H9 (cell line): ENCODE measurements at regions not wholly inside any gene's neighbourhood (a gene's known extent, or its start where the extent isn't known, plus 50 kb on each side); places are given as distances from the start of the nearest gene placed in this dataset.

Experiments
- DNase-seq: peaks from one replicate; pipeline ENCODE4 v3.0.0-alpha.2; 2017
- H2AFZ ChIP-seq: one replicate; pipeline ENCODE4 v1.6.1; 2013; ENCODE audit warnings: mild to moderate bottlenecking, low read length, control low read depth, moderate library complexity
- H2AK5ac ChIP-seq: 2 replicates; pipeline ENCODE4 v1.6.1; 2013; ENCODE audit warnings: low read length, control low read depth, mixed read lengths; ENCODE audit not compliant: insufficient read length
- H2BK120ac ChIP-seq: one replicate; pipeline ENCODE4 v1.6.1; 2013; ENCODE audit warnings: low read depth, mild to moderate bottlenecking, low read length, control low read depth, inconsistent platforms; ENCODE audit not compliant: poor library complexity, severe bottlenecking
- H2BK12ac ChIP-seq: 2 replicates; pipeline ENCODE4 v1.6.1; 2013; ENCODE audit warnings: low read length, control low read depth, mixed read lengths, low read depth; ENCODE audit not compliant: insufficient read length
- H2BK15ac ChIP-seq: 2 replicates; pipeline ENCODE4 v1.6.1; 2013; ENCODE audit warnings: low read depth, low read length, control low read depth
- H2BK20ac ChIP-seq: one replicate; pipeline ENCODE4 v1.6.1; 2013; ENCODE audit warnings: low read depth, mild to moderate bottlenecking, low read length, control low read depth, inconsistent platforms; ENCODE audit not compliant: poor library complexity, severe bottlenecking
- H2BK5ac ChIP-seq: 2 replicates; pipeline ENCODE4 v1.6.1; 2013; ENCODE audit warnings: low read length, control low read depth, mixed read lengths; ENCODE audit not compliant: insufficient read length
- H3K14ac ChIP-seq: 2 replicates; pipeline ENCODE4 v1.6.1; 2013; ENCODE audit warnings: low read length, control low read depth; ENCODE audit not compliant: insufficient read depth
- H3K18ac ChIP-seq: 2 replicates; pipeline ENCODE4 v1.6.1; 2013; ENCODE audit warnings: low read depth, mild to moderate bottlenecking, mixed read lengths, low read length, control low read depth; ENCODE audit not compliant: insufficient read length
- H3K23ac ChIP-seq: 2 replicates; pipeline ENCODE4 v1.6.1; 2013; ENCODE audit warnings: low read length, control low read depth, mixed read lengths, low read depth; ENCODE audit not compliant: insufficient read length
- H3K23me2 ChIP-seq: 2 replicates; pipeline ENCODE4 v1.6.1; 2013; ENCODE audit warnings: low read depth, mild to moderate bottlenecking, mixed read lengths, low read length, control low read depth; ENCODE audit not compliant: insufficient read length, poor library complexity, severe bottlenecking
- H3K27ac ChIP-seq: 2 replicates; pipeline ENCODE4 v1.5.1; 2013; ENCODE audit warnings: low read length, control low read depth, mixed read lengths, low read depth; ENCODE audit not compliant: insufficient read length
- H3K27me3 ChIP-seq: 2 replicates; pipeline ENCODE4 v1.6.1; 2013; ENCODE audit warnings: low read length, control low read depth, inconsistent platforms; ENCODE audit not compliant: insufficient read depth
- H3K4ac ChIP-seq: 2 replicates; pipeline ENCODE4 v1.6.1; 2013; ENCODE audit warnings: low read depth, mild to moderate bottlenecking, control low read depth, inconsistent platforms, low read length, moderate library complexity
- H3K4me1 ChIP-seq: 2 replicates; pipeline ENCODE4 v1.6.1; 2013; ENCODE audit warnings: low read length, control low read depth, inconsistent platforms; ENCODE audit not compliant: insufficient read depth
- H3K4me2 ChIP-seq: 2 replicates; pipeline ENCODE4 v1.6.1; 2013; ENCODE audit warnings: low read length, control low read depth, mixed read lengths; ENCODE audit not compliant: insufficient read length, insufficient read depth
- H3K56ac ChIP-seq: 2 replicates; pipeline ENCODE4 v1.6.1; 2013; ENCODE audit warnings: low read depth, mild to moderate bottlenecking, mixed read lengths, low read length, control low read depth; ENCODE audit not compliant: insufficient read length
- H3K79me1 ChIP-seq: 2 replicates; pipeline ENCODE4 v1.6.1; 2013; ENCODE audit warnings: low read depth, mild to moderate bottlenecking, moderate library complexity, low read length, control low read depth, inconsistent platforms; ENCODE audit not compliant: insufficient read depth, poor library complexity, severe bottlenecking
- H3K79me2 ChIP-seq: 2 replicates; pipeline ENCODE4 v1.6.1; 2013; ENCODE audit warnings: low read length, control low read depth, inconsistent platforms; ENCODE audit not compliant: insufficient read depth
- H3K9ac ChIP-seq: 2 replicates; pipeline ENCODE4 v1.6.1; 2013; ENCODE audit warnings: low read length, control low read depth, mixed read lengths; ENCODE audit not compliant: insufficient read length; ENCODE audit errors: extremely low read depth
- H3K9me3 ChIP-seq: one replicate; pipeline ENCODE4 v1.6.1; 2013; ENCODE audit warnings: low read depth, low read length, inconsistent platforms; ENCODE audit not compliant: control insufficient read depth
- H3T11ph ChIP-seq: one replicate; pipeline ENCODE4 v1.6.1; 2013; ENCODE audit warnings: mild to moderate bottlenecking, low read length, control low read depth, inconsistent platforms
- H4K20me1 ChIP-seq: one replicate; pipeline ENCODE4 v1.6.1; 2013; ENCODE audit not compliant: control insufficient read depth, insufficient read length, insufficient read depth
- H4K5ac ChIP-seq: 2 replicates; pipeline ENCODE4 v1.6.1; 2013; ENCODE audit warnings: low read depth, mild to moderate bottlenecking, mixed read lengths, low read length, control low read depth; ENCODE audit not compliant: insufficient read length
- H4K8ac ChIP-seq: replicated peaks from 2 replicates; pipeline ENCODE4 v1.6.1; 2013; ENCODE audit warnings: low read length, control low read depth, mixed read lengths, low read depth; ENCODE audit not compliant: insufficient read length
- H4K91ac ChIP-seq: 2 replicates; pipeline ENCODE4 v1.6.1; 2013; ENCODE audit warnings: low read depth, mild to moderate bottlenecking, moderate library complexity, mixed read lengths, low read length, control low read depth; ENCODE audit not compliant: insufficient read length
- H3K27ac Mint-ChIP-seq, 3 experiments: 2 replicates in 2 of 3; 3 replicates in 1 of 3; pipeline ENCODE4 v1.8.0; 2020 to 2021; ENCODE audit warnings: mixed read lengths in 3 of 3, mild to moderate bottlenecking in 1 of 3, moderate library complexity in 1 of 3
- H3K27me3 Mint-ChIP-seq: 2 replicates; pipeline ENCODE4 v1.8.0; 2021; ENCODE audit warnings: low read depth, mild to moderate bottlenecking, moderate library complexity, mixed read lengths
- H3K36me3 Mint-ChIP-seq, 3 experiments: 2 replicates in 2 of 3; 3 replicates in 1 of 3; pipeline ENCODE4 v1.8.0; 2020 to 2021; ENCODE audit warnings: low read depth in 3 of 3, mixed read lengths in 3 of 3; ENCODE audit not compliant: insufficient read depth in 1 of 3
- H3K4me1 Mint-ChIP-seq, 2 experiments: 2 replicates each; pipeline ENCODE4 v1.8.0; 2020; ENCODE audit warnings: mixed read lengths in 2 of 2
- H3K4me3 Mint-ChIP-seq, 2 experiments: 2 replicates in 1 of 2; 3 replicates in 1 of 2; pipeline ENCODE4 v1.8.0; 2020 to 2021; ENCODE audit warnings: mild to moderate bottlenecking in 2 of 2, mixed read lengths in 2 of 2, moderate library complexity in 1 of 2
- H3K9me3 Mint-ChIP-seq, 2 experiments: 2 replicates in 1 of 2; 3 replicates in 1 of 2; pipeline ENCODE4 v1.8.0; 2020; ENCODE audit warnings: mild to moderate bottlenecking in 2 of 2, mixed read lengths in 2 of 2, moderate library complexity in 1 of 2
- CTCF ChIP-seq: fragments of 200-600 bp; sonication (generic); conservative IDR thresholded peaks from 3 replicates; pipeline ENCODE4 v1.8.0; 2021; ENCODE audit warnings: antibody characterized with exemption, mild to moderate bottlenecking
- WGBS: extraction: QIAGEN DNeasy Blood & Tissue Kit; methylation state at CpG from one replicate; pipeline ENCODE4 v1.1.7; 2013; ENCODE audit warnings: missing lambda C conversion rate, low lambda C conversion rate, mixed read lengths; ENCODE audit not compliant: insufficient read length; ENCODE audit errors: extremely low coverage; 5-methylcytosine and 5-hydroxymethylcytosine counted together

- no peak for DNase-seq
- H2BK120ac ChIP-seq = no peak overlapping the region
- no peak overlapping the region for H3K56ac ChIP-seq
- H3K4me1 Mint-ChIP-seq = peaks cover 11 to 18% of the 10 kb centered on the region in 2 experiments
- no CpG with 5 or more reads among the region's 2 CpGs for WGBS
- H3K18ac ChIP-seq = no peak overlapping the region
- H3K79me2 ChIP-seq = no peaks in the 10 kb centered on the region
- H3K23me2 ChIP-seq = no peaks in the 10 kb centered on the region
- H2BK20ac ChIP-seq = no peak overlapping the region
- no peaks in the 10 kb centered on the region; the same call in 1 of the 2 replicates for H3K4me1 ChIP-seq
- H4K20me1 ChIP-seq = no peaks in the 10 kb centered on the region
- no peaks in the 10 kb centered on the region for H3K79me1 ChIP-seq
- no peaks in the 10 kb centered on the region for H3K9me3 Mint-ChIP-seq
- H3K9ac ChIP-seq = no peak overlapping the region
- H3T11ph ChIP-seq = no peak overlapping the region
- no peak overlapping the region for H4K91ac ChIP-seq
- no peak overlapping the region for H2BK15ac ChIP-seq
- H4K5ac ChIP-seq = no peak overlapping the region
- no peak overlapping the region for H2BK12ac ChIP-seq
- no peaks in the 10 kb centered on the region for H3K36me3 Mint-ChIP-seq
- no peak overlapping the region for H2AK5ac ChIP-seq
- H4K8ac ChIP-seq = no peak overlapping the region
- no peak overlapping the region for H3K27ac Mint-ChIP-seq
- H3K23ac ChIP-seq = no peak overlapping the region
- no peak overlapping the region for H3K14ac ChIP-seq
- TF ChIP-seq CTCF = no peak
- no peak overlapping the region for H2AFZ ChIP-seq
- no peak overlapping the region for H3K4me3 Mint-ChIP-seq
- H2BK5ac ChIP-seq = no peak overlapping the region
- no peak overlapping the region for H3K4me2 ChIP-seq
- no peak overlapping the region for H3K27ac ChIP-seq
- H3K9me3 ChIP-seq = no peaks in the 10 kb centered on the region
- H3K4ac ChIP-seq = no peak overlapping the region
- H3K27me3 Mint-ChIP-seq = no peaks in the 10 kb centered on the region; the same call in 1 of the 2 replicates
- H3K27me3 ChIP-seq = no peaks in the 10 kb centered on the region
Observed at GRCh38 chr4:53649357-53649756, 58.1 kb upstream of the LNX1 start.
